ENCODE measurements at regions not wholly inside any gene's neighbourhood (a gene's known extent, or its start where the extent isn't known, plus 50 kb on each side); places are given as distances from the start of the nearest gene placed in this dataset.

GRCh38 chr9:90432951-90433350 lies 209.7 kb downstream of the DIRAS2 start:
- H3K14ac ChIP-seq (ENCODE audit: low read length in 2 of 2) = no peak overlapping the region

GRCh38 chr9:90433398-90433941 lies 209.2 kb downstream of the DIRAS2 start:
- Histone ChIP-seq H3K4me1 (ENCODE audit: control insufficient read depth, insufficient read depth, low read depth, low read length) (no peaks in the 10 kb centered on the region), H2AK5ac (ENCODE audit: low read length, severe bottlenecking) (peak overlapping the region; percentile 92), H3K36me3 (ENCODE audit: control insufficient read depth in 1 of 2, insufficient read depth in 2 of 2, low read depth in 1 of 2, low read length in 2 of 2) (peaks cover 0 to 5% of the 10 kb centered on the region in 2 experiments), H3K4me2 (ENCODE audit: low read length, poor library complexity, severe bottlenecking) (peak overlapping the region; percentile 62), H2BK5ac (ENCODE audit: low read depth, low read length, poor library complexity, severe bottlenecking) (peak overlapping the region; percentile 68), H2BK12ac (ENCODE audit: low read length in 2 of 2) (peak overlapping the region; percentile 24 to 52), H3K23ac (ENCODE audit: low read length in 2 of 2) (no peak overlapping the region), H3K4me3 (ENCODE audit: insufficient read depth in 1 of 2, low read depth in 1 of 2, low read length in 2 of 2) (no peak overlapping the region), H3K27me3 (ENCODE audit: control insufficient read depth in 1 of 2, insufficient read depth in 1 of 2, low read length in 2 of 2) (peaks cover 0 to 9% of the 10 kb centered on the region in 2 experiments), H4K91ac (ENCODE audit: low read length) (no peak overlapping the region), H3K9me3 (ENCODE audit: control insufficient read depth, low read length) (no peaks in the 10 kb centered on the region), H3K27ac (ENCODE audit: low read length, poor library complexity, severe bottlenecking) (peak overlapping the region; percentile 97), H3K4ac (ENCODE audit: low read depth in 1 of 2, low read length in 2 of 2) (no peak overlapping the region), H2BK15ac (ENCODE audit: low read depth, poor library complexity, severe bottlenecking) (peak overlapping the region; percentile 40), H3K79me1 (replicated peaks; ENCODE audit: low read length, poor library complexity, severe bottlenecking) (no peaks in the 10 kb centered on the region), H3K9ac (ENCODE audit: low read length) (peak overlapping the region; percentile 53), H2BK120ac (ENCODE audit: low read depth, low read length) (no peak overlapping the region), H3K14ac (ENCODE audit: low read length in 2 of 2) (no peak overlapping the region), H4K8ac (ENCODE audit: low read length) (no peak overlapping the region), H2AFZ (ENCODE audit: low read depth, low read length) (peak overlapping the region; percentile 86), H3K18ac (ENCODE audit: low read depth in 1 of 2, low read length in 2 of 2) (peak overlapping the region in 1 of 2 experiments; percentile 80)
- peak; percentile 70 for DNase-seq
- 4% methylated on average over 16 of the region's 17 CpGs for WGBS

More at GRCh38 chr9:90432951-90433350, 209.7 kb downstream of the DIRAS2 start:
- Histone ChIP-seq H3K4me3 (ENCODE audit: insufficient read depth in 1 of 2, low read depth in 1 of 2, low read length in 2 of 2) (no peak overlapping the region), H3K4me2 (ENCODE audit: low read length, poor library complexity, severe bottlenecking) (peak overlapping the region; percentile 62), H2BK12ac (ENCODE audit: low read length in 2 of 2) (peak overlapping the region in 1 of 2 experiments; percentile 49), H3K18ac (ENCODE audit: low read depth in 1 of 2, low read length in 2 of 2) (no peak overlapping the region), H2BK120ac (ENCODE audit: low read depth, low read length) (no peak overlapping the region), H2BK5ac (ENCODE audit: low read depth, low read length, poor library complexity, severe bottlenecking) (peak overlapping the region; percentile 68), H3K4me1 (ENCODE audit: control insufficient read depth, insufficient read depth, low read depth, low read length) (no peaks in the 10 kb centered on the region), H2BK15ac (ENCODE audit: low read depth, poor library complexity, severe bottlenecking) (no peak overlapping the region), H3K27ac (ENCODE audit: low read length, poor library complexity, severe bottlenecking) (peak overlapping the region; percentile 97), H3K9ac (ENCODE audit: low read length) (peak overlapping the region; percentile 53), H4K91ac (ENCODE audit: low read length) (no peak overlapping the region), H3K9me3 (ENCODE audit: control insufficient read depth, low read length) (no peaks in the 10 kb centered on the region), H3K23ac (ENCODE audit: low read length in 2 of 2) (no peak overlapping the region), H2AFZ (ENCODE audit: low read depth, low read length) (peak overlapping the region; percentile 93), H3K27me3 (ENCODE audit: control insufficient read depth in 1 of 2, insufficient read depth in 1 of 2, low read length in 2 of 2) (peaks cover 0 to 9% of the 10 kb centered on the region in 2 experiments), H3K79me1 (replicated peaks; ENCODE audit: low read length, poor library complexity, severe bottlenecking) (peaks cover 2% of the 10 kb centered on the region), H3K4ac (ENCODE audit: low read depth in 1 of 2, low read length in 2 of 2) (peak overlapping the region in 1 of 2 experiments; percentile 58), H4K8ac (ENCODE audit: low read length) (no peak overlapping the region), H3K36me3 (ENCODE audit: control insufficient read depth in 1 of 2, insufficient read depth in 2 of 2, low read depth in 1 of 2, low read length in 2 of 2) (peaks cover 0 to 8% of the 10 kb centered on the region in 2 experiments), H2AK5ac (ENCODE audit: low read length, severe bottlenecking) (peak overlapping the region; percentile 92)
- WGBS = 76% methylated on average over 8 of the region's 8 CpGs
- DNase-seq = peak; percentile 10

- no peak overlapping the region for H3K4me2 ChIP-seq (ENCODE audit: low read length, poor library complexity, severe bottlenecking)
- H3K14ac ChIP-seq (ENCODE audit: low read length in 2 of 2) = no peak overlapping the region
- no peak overlapping the region for H3K23ac ChIP-seq (ENCODE audit: low read length in 2 of 2)
- H3K9me3 ChIP-seq (ENCODE audit: control insufficient read depth, low read length) = peaks cover 4% of the 10 kb centered on the region
- WGBS = 89% methylated on average over 4 of the region's 4 CpGs
- no peak overlapping the region for H3K4ac ChIP-seq (ENCODE audit: low read depth in 1 of 2, low read length in 2 of 2)
- peak overlapping the region; percentile 95 for H3K27ac ChIP-seq (ENCODE audit: low read length, poor library complexity, severe bottlenecking)
- peaks cover 5% of the 10 kb centered on the region for H3K4me1 ChIP-seq (ENCODE audit: control insufficient read depth, insufficient read depth, low read depth, low read length)
- peaks cover 5% of the 10 kb centered on the region for H3K79me1 ChIP-seq (replicated peaks; ENCODE audit: low read length, poor library complexity, severe bottlenecking)
- no peak overlapping the region for H2BK120ac ChIP-seq (ENCODE audit: low read depth, low read length)
- H3K27me3 ChIP-seq (ENCODE audit: control insufficient read depth in 1 of 2, insufficient read depth in 1 of 2, low read length in 2 of 2) = peaks cover 0 to 11% of the 10 kb centered on the region in 2 experiments
- H2BK5ac ChIP-seq (ENCODE audit: low read depth, low read length, poor library complexity, severe bottlenecking) = peak overlapping the region; percentile 92
- DNase-seq = no peak
- H4K8ac ChIP-seq (ENCODE audit: low read length) = no peak overlapping the region
- no peak overlapping the region for H2BK15ac ChIP-seq (ENCODE audit: low read depth, poor library complexity, severe bottlenecking)
- H4K91ac ChIP-seq (ENCODE audit: low read length) = no peak overlapping the region
- H2BK12ac ChIP-seq (ENCODE audit: low read length in 2 of 2) = no peak overlapping the region
- no peaks in the 10 kb centered on the region for H3K36me3 ChIP-seq (ENCODE audit: control insufficient read depth in 1 of 2, insufficient read depth in 2 of 2, low read depth in 1 of 2, low read length in 2 of 2)
- no peak overlapping the region for H3K18ac ChIP-seq (ENCODE audit: low read depth in 1 of 2, low read length in 2 of 2)
- no peak overlapping the region for H3K9ac ChIP-seq (ENCODE audit: low read length)
- H2AFZ ChIP-seq (ENCODE audit: low read depth, low read length) = no peak overlapping the region
- H3K4me3 ChIP-seq (ENCODE audit: insufficient read depth in 1 of 2, low read depth in 1 of 2, low read length in 2 of 2) = no peak overlapping the region
- peak overlapping the region; percentile 22 for H2AK5ac ChIP-seq (ENCODE audit: low read length, severe bottlenecking)
These were observed 200.8 kb downstream of the DIRAS2 start for GRCh38 chr9:90441814-90442213.

GRCh38 chr9:90442723-90443122 lies 199.9 kb downstream of the DIRAS2 start:
- Histone ChIP-seq H3K4me1 (ENCODE audit: control insufficient read depth, insufficient read depth, low read depth, low read length) (peaks cover 5% of the 10 kb centered on the region), H3K4me3 (ENCODE audit: insufficient read depth in 1 of 2, low read depth in 1 of 2, low read length in 2 of 2) (no peak overlapping the region), H3K27ac (ENCODE audit: low read length, poor library complexity, severe bottlenecking) (peak overlapping the region; percentile 95), H2BK15ac (ENCODE audit: low read depth, poor library complexity, severe bottlenecking) (no peak overlapping the region), H3K9me3 (ENCODE audit: control insufficient read depth, low read length) (peaks cover 4% of the 10 kb centered on the region), H2BK120ac (ENCODE audit: low read depth, low read length) (no peak overlapping the region), H3K4me2 (ENCODE audit: low read length, poor library complexity, severe bottlenecking) (no peak overlapping the region), H4K8ac (ENCODE audit: low read length) (no peak overlapping the region), H3K4ac (ENCODE audit: low read depth in 1 of 2, low read length in 2 of 2) (no peak overlapping the region), H3K18ac (ENCODE audit: low read depth in 1 of 2, low read length in 2 of 2) (no peak overlapping the region), H2AFZ (ENCODE audit: low read depth, low read length) (no peak overlapping the region), H4K91ac (ENCODE audit: low read length) (no peak overlapping the region), H3K9ac (ENCODE audit: low read length) (no peak overlapping the region), H3K36me3 (ENCODE audit: control insufficient read depth in 1 of 2, insufficient read depth in 2 of 2, low read depth in 1 of 2, low read length in 2 of 2) (no peaks in the 10 kb centered on the region), H3K14ac (ENCODE audit: low read length in 2 of 2) (no peak overlapping the region), H2BK12ac (ENCODE audit: low read length in 2 of 2) (no peak overlapping the region), H3K27me3 (ENCODE audit: control insufficient read depth in 1 of 2, insufficient read depth in 1 of 2, low read length in 2 of 2) (peaks cover 0 to 17% of the 10 kb centered on the region in 2 experiments), H3K79me1 (replicated peaks; ENCODE audit: low read length, poor library complexity, severe bottlenecking) (peaks cover 8% of the 10 kb centered on the region), H3K23ac (ENCODE audit: low read length in 2 of 2) (no peak overlapping the region), H2BK5ac (ENCODE audit: low read depth, low read length, poor library complexity, severe bottlenecking) (peak overlapping the region; percentile 71), H2AK5ac (ENCODE audit: low read length, severe bottlenecking) (peak overlapping the region; percentile 94)
- WGBS = 67% methylated on average over 3 of the region's 5 CpGs
- DNase-seq = no peak
